SJCRH30 (cell line): ENCODE measurements at regions not wholly inside any gene's neighbourhood (a gene's known extent, or its start where the extent isn't known, plus 50 kb on each side); places are given as distances from the start of the nearest gene placed in this dataset.
"Not testable (repeated sequence)": the region's sequence is repeated elsewhere in the genome, so short reads cannot be mapped to it uniquely, and the experiment has no call there.

Source experiments
- DNase-seq, 2 experiments: peaks; one replicate each; pipeline ENCODE4 v3.0.0-alpha.2; 2015 to 2020
- H3K27ac ChIP-seq: fragments of 250-450 bp; sonication (Bioruptor Pico); 2 replicates; pipeline ENCODE4 v1.5.1; 2020; ENCODE audit warnings: mild to moderate bottlenecking, moderate library complexity
- H3K27me3 ChIP-seq: fragments of 250-450 bp; sonication (Bioruptor Pico); 2 replicates; pipeline ENCODE4 v1.5.1; 2020; ENCODE audit warnings: mild to moderate bottlenecking, moderate library complexity
- H3K36me3 ChIP-seq: fragments of 250-450 bp; sonication (Bioruptor Pico); 2 replicates; pipeline ENCODE4 v1.5.1; 2020; ENCODE audit warnings: mild to moderate bottlenecking, moderate library complexity
- H3K4me1 ChIP-seq: fragments of 250-450 bp; sonication (Bioruptor Pico); 2 replicates; pipeline ENCODE4 v1.5.1; 2020; ENCODE audit warnings: mild to moderate bottlenecking, moderate library complexity
- H3K4me3 ChIP-seq: fragments of 250-450 bp; sonication (Bioruptor Pico); 2 replicates; pipeline ENCODE4 v1.5.1; 2020; ENCODE audit warnings: mild to moderate bottlenecking, moderate library complexity
- H3K9me3 ChIP-seq: fragments of 250-450 bp; sonication (Bioruptor Pico); replicated peaks from 2 replicates; pipeline ENCODE4 v1.5.1; 2020; ENCODE audit warnings: mild to moderate bottlenecking, moderate library complexity

DNA sequence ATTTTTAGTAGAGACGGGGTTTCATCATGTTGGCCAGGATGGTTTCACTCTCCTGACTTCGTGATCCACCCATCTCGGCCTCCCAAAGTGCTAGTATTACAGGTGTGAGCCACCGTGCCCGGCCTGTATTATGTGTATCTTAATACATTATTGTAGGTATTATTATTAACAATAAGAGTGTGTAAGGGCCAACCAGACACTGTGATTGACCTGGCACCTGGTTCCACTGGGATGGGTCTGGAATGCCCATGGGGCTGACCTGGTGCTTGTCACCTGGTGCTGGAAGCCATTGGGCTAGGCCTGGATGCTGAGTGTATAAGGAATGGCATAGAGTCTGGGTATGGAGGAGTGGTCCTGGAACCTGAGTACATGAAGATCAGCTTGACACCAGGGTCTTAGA is 906.9 kb upstream of the TMEFF2 start:
- Histone ChIP-seq H3K27ac (no peak overlapping the region), H3K27me3 (0 out of 2 replicates have a peak, but pooled peaks cover 4% of the 10 kb centered on the region), H3K4me3 (no peak overlapping the region), H3K9me3 (no peaks in the 10 kb centered on the region), H3K36me3 (no peaks in the 10 kb centered on the region), H3K4me1 (no peaks in the 10 kb centered on the region)
- no peak for DNase-seq

DNA sequence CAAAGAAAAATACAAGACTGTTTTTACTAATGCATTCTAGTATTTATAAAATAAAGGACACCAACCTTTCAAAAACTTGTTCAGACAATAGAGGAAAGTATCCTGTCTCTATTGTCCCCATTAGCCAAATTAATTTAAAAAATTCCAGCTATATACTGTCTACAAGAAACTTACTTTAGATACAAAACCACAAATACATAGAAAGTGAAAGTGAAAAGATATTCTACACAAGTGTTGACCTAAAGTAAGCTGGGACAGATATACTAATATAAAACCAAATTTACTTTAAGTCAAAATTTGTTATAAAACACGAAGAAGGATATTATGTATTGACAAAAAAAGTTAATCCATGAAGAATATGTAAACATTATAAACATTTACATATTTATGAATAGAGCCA is 893.3 kb upstream of the TMEFF2 start:
- Histone ChIP-seq H3K27me3 (no peaks in the 10 kb centered on the region; the same call in none of the 2 replicates), H3K36me3 (no peaks in the 10 kb centered on the region), H3K4me1 (no peaks in the 10 kb centered on the region), H3K9me3 (no peaks in the 10 kb centered on the region), H3K27ac (no peak overlapping the region), H3K4me3 (no peak overlapping the region)
- DNase-seq = no peak

DNA sequence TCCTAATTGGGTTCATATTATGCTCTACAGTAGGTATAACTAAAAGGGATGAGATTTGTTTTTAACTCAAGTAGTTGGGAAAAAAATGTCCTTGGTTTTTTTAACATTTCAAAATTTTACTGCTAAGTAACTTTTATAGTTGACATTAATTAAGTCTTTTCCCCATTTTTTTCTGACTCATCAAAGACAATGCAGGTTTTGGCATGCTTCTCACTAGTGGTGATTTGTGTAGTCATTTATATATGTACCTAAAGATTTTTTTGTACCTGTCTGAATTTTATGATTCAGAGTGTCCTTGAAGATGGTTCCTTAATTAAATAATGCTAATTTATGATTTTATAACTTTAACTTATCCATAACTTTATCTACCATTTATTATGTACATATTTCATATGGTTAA is 882.3 kb upstream of the TMEFF2 start:
- Histone ChIP-seq H3K9me3 (no peaks in the 10 kb centered on the region), H3K4me3 (no peak overlapping the region), H3K36me3 (no peaks in the 10 kb centered on the region), H3K4me1 (no peaks in the 10 kb centered on the region), H3K27me3 (no peaks in the 10 kb centered on the region; the same call in 1 of the 2 replicates), H3K27ac (no peak overlapping the region)
- DNase-seq = no peak

DNA sequence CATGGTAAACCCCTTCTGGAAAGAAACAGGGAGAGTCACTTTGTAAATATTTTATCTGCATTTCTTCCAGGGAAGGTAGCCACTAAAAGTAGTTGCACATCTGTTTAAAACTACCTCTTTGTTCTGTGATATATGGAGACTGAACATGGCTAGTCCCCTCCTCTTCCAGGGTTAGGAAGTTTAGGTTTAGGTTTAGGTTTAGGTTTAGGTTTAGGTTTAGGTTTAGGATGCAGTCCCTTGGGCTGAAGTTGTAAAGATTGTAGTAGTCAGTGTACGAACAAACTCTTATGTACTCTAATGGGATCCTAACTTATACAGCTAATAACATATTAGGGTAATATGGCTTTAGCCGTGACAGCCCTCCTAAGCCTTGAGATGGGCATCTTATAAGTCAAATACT is 880.2 kb upstream of the TMEFF2 start:
- Histone ChIP-seq H3K4me1 (no peaks in the 10 kb centered on the region), H3K36me3 (no peaks in the 10 kb centered on the region), H3K27me3 (no peaks in the 10 kb centered on the region; the same call in 1 of the 2 replicates), H3K27ac (no peak overlapping the region), H3K9me3 (no peaks in the 10 kb centered on the region), H3K4me3 (no peak overlapping the region)
- DNase-seq = no peak

DNA sequence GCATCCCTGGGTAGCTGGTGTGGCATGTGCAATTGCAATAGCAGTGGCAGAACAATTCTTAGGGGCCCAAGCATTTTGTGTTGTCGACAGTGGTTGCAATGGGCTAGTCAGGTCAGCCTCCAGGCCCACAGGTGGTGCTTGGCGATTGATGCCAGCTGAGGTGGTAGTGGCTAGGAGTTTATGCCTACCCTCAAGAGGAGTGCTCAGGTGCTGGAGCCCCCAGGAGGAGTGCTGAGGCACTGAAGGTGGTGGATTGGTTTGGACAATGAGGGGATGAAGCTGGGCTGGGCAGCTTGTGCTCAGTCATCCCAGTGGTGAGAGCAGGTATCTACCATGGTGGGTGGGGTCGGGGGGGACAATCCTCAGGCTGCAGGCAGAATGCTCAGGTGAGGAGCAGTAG is 877.9 kb upstream of the TMEFF2 start:
- no peak overlapping the region for H3K4me3 ChIP-seq
- no peak overlapping the region for H3K27ac ChIP-seq
- no peaks in the 10 kb centered on the region for H3K4me1 ChIP-seq
- H3K27me3 ChIP-seq = no peaks in the 10 kb centered on the region
- DNase-seq = no peak
- H3K9me3 ChIP-seq = no peaks in the 10 kb centered on the region
- H3K36me3 ChIP-seq = no peaks in the 10 kb centered on the region

DNA sequence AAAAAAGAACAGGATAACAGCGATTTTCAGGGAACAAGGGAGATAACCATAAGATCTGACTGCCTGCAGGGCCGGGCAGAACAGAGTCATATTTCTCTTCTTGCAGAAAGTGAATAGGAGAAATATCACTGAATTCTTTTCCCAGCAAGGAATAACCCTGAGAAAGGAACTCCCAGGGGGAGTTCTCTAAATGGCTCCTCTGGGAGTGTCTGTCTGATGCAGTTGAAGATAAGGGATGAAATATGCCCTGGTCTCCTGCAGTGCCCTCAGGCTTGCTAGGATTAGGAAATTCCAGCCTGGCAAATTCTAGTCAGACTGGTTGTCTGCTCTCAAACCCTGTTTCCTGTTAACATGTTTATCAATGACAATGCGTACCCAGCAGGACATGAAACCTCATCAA is 830.8 kb upstream of the TMEFF2 start:
- DNase-seq = peak; percentile 20 to 37
- not testable (repeated sequence) for H3K36me3 ChIP-seq, H3K4me3 ChIP-seq, H3K4me1 ChIP-seq, H3K9me3 ChIP-seq, H3K27me3 ChIP-seq, H3K27ac ChIP-seq

DNA sequence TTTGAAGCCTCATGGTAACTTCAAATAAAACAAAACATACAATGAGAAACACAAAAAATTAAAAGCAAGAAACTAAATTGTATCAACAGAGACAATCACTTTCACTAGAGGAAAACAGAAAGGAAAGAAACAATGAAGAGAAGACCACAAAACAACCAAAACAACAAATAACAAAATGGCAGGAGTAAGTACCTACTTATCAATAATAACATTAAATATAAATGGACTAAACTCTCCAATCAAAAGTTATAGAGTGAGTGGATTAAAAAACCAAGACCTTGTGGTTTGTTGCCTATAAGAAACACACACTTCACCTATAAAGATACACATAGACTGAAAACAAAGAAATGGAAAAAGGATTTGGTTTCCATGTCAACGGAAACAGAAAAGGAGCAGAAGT is 830.1 kb upstream of the TMEFF2 start:
- DNase-seq = no peak
- Histone ChIP-seq H3K27me3 (no peaks in the 10 kb centered on the region), H3K36me3 (no peaks in the 10 kb centered on the region), H3K4me1 (no peaks in the 10 kb centered on the region), H3K4me3 (no peak overlapping the region), H3K9me3 (no peaks in the 10 kb centered on the region), H3K27ac (no peak overlapping the region)

DNA sequence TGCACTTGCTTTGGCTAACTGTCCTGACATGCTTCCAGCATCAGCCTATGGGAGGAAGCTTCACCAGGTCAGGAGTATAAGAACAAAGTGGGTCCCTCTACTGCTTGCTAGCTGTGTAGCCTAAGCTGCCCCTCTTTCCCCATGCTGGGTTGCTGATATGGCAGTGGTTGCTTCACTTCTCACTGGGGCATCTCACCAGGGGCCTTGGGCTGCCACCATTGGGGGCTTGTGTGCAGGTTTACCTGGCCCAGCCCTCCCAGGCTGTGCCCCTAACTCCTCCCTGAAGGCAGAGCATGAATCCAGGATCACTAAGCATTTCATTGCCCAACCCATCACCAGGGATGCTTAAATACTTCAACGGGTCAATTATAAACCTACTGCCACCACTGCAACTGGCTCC is 817.1 kb upstream of the TMEFF2 start:
- Histone ChIP-seq H3K4me3 (no peak overlapping the region), H3K9me3 (no peaks in the 10 kb centered on the region), H3K27ac (no peak overlapping the region), H3K27me3 (no peaks in the 10 kb centered on the region), H3K4me1 (no peaks in the 10 kb centered on the region), H3K36me3 (no peaks in the 10 kb centered on the region)
- no peak for DNase-seq

DNA sequence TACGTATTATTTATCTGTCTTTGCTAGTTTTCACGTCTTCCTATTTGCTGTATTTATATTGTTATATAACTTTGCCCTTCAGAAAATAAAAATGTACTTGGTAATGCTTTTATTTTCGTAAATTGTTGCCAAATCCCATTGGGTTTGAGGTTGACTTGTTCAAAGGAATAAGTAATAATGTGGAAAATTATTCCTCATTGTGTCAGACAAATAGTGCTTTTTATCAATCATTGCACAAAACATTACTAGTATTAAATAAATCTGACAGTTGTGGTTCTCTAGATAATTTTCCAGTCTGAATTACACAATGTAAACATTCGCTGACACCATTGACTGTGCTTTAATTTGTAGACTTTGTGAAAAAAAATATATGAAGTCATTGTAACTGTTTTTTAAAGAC is 798.3 kb upstream of the TMEFF2 start:
- no peaks in the 10 kb centered on the region for H3K4me1 ChIP-seq
- no peak overlapping the region for H3K27ac ChIP-seq
- no peak overlapping the region for H3K4me3 ChIP-seq
- no peaks in the 10 kb centered on the region for H3K9me3 ChIP-seq
- DNase-seq = no peak
- H3K27me3 ChIP-seq = no peaks in the 10 kb centered on the region
- H3K36me3 ChIP-seq = no peaks in the 10 kb centered on the region

DNA sequence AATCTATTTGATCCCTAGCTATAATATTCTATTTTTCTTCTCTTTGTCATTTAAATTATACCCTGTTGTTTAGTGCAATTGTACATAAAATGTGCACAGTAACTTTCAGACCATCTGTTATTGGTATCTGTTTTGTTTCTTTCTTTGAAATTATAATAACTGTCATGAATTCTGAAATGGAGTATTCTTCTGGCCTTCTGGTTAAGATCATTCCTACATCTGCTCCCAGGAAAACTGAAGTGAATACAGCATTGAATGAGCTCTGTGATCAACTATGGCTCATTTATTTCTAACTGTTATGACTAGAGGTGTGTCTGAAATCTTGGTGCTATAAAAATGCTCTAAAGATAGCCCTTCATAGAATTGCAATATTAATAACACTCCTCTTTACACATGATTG is 788.4 kb upstream of the TMEFF2 start:
- H3K27me3 ChIP-seq = peaks cover 7% of the 10 kb centered on the region
- H3K36me3 ChIP-seq = no peaks in the 10 kb centered on the region
- H3K4me3 ChIP-seq = no peak overlapping the region
- H3K4me1 ChIP-seq = peaks cover 5% of the 10 kb centered on the region; the same call in 1 of the 2 replicates
- no peak for DNase-seq
- H3K9me3 ChIP-seq = no peaks in the 10 kb centered on the region
- no peak overlapping the region for H3K27ac ChIP-seq

DNA sequence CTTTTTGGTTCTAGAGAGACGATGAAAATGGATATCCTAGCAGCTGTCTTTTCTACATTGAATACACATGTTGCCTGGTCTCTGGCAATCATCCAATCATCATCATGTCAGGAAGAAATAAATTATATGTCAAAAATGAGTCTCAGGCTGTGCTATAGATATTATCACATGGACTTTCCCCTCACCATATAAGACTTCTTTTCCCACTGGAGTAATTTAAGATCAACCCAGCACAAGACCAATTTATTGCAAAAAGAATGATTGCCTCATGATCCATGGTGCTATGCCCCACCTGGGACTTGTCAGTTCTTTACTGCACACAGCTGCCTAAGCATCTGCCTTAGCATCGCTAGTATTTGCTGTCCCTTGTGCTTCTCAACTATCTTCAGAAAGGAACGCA is 783.7 kb upstream of the TMEFF2 start:
- H3K9me3 ChIP-seq = no peaks in the 10 kb centered on the region
- DNase-seq = peak in 1 of 2 experiments; percentile 52
- H3K27ac ChIP-seq = no peak overlapping the region
- H3K4me3 ChIP-seq = no peak overlapping the region
- H3K4me1 ChIP-seq = peaks cover 5% of the 10 kb centered on the region; the same call in 1 of the 2 replicates
- H3K36me3 ChIP-seq = no peaks in the 10 kb centered on the region
- 0 out of 2 replicates have a peak, but pooled peaks cover 3% of the 10 kb centered on the region for H3K27me3 ChIP-seq

DNA sequence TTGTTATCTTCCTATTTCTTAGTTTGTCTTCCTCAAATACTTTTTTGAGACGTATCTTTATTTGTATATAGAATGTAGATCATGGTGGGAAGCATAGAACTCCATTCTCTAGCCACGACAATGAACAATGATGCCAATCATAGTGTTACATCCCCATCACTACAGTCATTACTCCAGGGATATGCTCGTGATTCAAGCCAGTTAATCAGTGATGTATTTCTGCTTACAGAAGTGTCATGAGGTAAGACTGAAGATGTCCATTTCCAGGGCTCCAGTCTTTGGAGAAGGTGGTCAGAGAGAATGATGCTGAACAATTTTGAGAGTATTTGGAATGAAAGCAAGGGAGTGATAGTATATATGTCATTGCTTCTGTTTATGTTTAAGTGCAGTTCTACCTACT is 777.2 kb upstream of the TMEFF2 start:
- Histone ChIP-seq H3K4me1 (no peaks in the 10 kb centered on the region), H3K4me3 (no peak overlapping the region), H3K27ac (no peak overlapping the region), H3K27me3 (0 out of 2 replicates have a peak, but pooled peaks cover 3% of the 10 kb centered on the region), H3K9me3 (no peaks in the 10 kb centered on the region), H3K36me3 (no peaks in the 10 kb centered on the region)
- DNase-seq = no peak

DNA sequence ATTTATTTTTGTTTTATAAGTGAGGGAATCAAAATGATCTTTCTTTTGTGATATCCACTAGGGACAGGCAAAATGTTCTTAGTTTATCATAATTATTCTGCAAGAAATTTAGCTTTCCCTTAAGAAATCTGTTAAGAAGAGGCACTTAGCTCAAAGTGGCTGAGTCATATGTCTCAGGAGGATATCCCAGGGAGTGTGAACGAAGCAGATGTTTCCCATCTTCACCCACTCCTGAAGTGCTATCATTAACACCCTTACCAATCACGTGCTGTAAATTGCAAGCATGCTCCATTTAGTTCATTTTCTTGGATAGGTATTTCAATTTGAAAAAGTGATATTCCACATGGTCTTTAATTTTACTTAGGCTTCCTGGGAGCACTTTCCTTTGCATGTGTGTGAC is 774.3 kb upstream of the TMEFF2 start:
- Histone ChIP-seq H3K9me3 (no peaks in the 10 kb centered on the region), H3K4me1 (no peaks in the 10 kb centered on the region), H3K4me3 (no peak overlapping the region), H3K27ac (no peak overlapping the region), H3K36me3 (no peaks in the 10 kb centered on the region), H3K27me3 (no peaks in the 10 kb centered on the region)
- DNase-seq = no peak

DNA sequence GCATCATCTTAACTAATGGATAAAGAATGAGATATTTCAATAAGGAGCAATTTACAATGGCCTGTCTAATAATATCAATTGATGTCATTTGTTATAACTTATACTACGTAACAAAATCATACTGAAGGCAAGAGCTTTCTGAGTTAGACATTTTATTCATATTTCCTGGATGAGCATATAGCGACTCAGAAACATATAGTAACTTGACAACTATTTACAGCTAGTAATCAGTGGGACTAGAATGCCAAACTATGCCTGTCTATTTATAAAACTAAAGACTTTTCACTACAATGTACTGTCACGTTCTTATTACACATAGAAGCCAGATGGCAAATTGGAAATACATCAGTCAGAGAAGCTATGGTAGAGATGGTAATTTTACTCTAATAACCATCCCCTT is 766.2 kb upstream of the TMEFF2 start:
- H3K4me3 ChIP-seq = no peak overlapping the region
- H3K27me3 ChIP-seq = no peaks in the 10 kb centered on the region
- H3K27ac ChIP-seq = no peak overlapping the region
- H3K9me3 ChIP-seq = no peaks in the 10 kb centered on the region
- DNase-seq = no peak
- no peaks in the 10 kb centered on the region for H3K36me3 ChIP-seq
- H3K4me1 ChIP-seq = no peaks in the 10 kb centered on the region

DNA sequence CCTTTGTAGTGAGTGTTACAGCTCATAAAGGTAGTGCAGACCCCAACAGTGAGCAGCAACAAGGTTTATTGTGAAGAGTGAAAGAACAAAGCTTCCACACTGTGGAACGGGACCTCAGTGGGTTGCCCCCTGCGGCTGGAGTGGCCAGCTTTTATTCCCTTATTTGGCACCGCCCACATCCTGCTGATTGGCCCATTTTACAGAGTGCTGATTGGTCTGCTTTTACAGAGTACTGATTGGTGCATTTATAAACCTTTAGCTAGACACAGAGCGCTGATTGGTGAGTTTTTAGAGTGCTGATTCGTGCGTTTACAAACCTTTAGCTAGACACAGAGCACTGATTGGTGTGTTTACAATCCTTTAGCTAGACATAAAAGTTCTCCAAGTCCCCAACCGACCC is 763.9 kb upstream of the TMEFF2 start:
- not testable (repeated sequence) for H3K36me3 ChIP-seq, DNase-seq, H3K27ac ChIP-seq, H3K27me3 ChIP-seq, H3K4me3 ChIP-seq, H3K9me3 ChIP-seq, H3K4me1 ChIP-seq

DNA sequence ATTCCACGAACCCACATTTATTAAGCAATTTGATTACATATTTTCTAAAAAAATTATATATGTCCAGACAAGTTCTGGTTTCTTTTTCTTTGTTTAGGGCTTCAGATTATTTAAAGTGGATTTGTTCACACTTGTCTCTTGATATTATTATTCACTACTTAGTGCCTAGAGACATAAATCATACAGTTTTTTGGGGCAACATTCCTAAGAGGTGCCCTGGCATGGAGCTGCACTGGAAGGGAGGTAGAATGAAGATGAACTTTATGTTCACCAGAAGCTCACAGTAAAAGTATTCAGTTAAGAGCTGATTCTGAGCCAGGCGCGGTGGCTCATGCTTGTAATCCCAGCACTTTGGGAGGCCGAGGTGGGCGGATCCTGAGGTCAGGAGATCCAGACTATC is 762.7 kb upstream of the TMEFF2 start:
- H3K9me3 ChIP-seq = no peaks in the 10 kb centered on the region
- no peaks in the 10 kb centered on the region for H3K36me3 ChIP-seq
- H3K27ac ChIP-seq = no peak overlapping the region
- no peak overlapping the region for H3K4me3 ChIP-seq
- DNase-seq = no peak
- H3K27me3 ChIP-seq = no peaks in the 10 kb centered on the region
- H3K4me1 ChIP-seq = no peaks in the 10 kb centered on the region

DNA sequence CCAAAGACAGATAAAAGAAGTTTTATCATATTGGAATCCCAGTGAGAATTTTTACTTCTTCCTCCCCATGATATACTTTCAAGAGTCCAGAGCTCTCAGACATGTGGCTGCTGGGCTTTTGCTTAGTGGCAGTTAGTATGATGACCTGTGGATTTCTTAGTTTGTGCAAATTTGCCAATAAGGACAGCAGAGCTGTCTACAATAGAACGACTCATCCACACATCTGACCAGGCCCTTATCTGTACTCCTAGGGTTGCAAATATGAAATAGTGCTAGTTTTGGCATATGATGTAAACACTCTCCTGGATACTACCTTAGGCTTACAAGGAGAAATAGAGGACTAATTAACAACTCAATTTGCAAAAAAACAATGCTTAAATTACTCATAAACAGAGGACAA is 758.4 kb upstream of the TMEFF2 start:
- H3K4me3 ChIP-seq = no peak overlapping the region
- no peak overlapping the region for H3K27ac ChIP-seq
- DNase-seq = no peak
- no peaks in the 10 kb centered on the region for H3K27me3 ChIP-seq
- no peaks in the 10 kb centered on the region for H3K4me1 ChIP-seq
- no peaks in the 10 kb centered on the region for H3K9me3 ChIP-seq
- no peaks in the 10 kb centered on the region for H3K36me3 ChIP-seq
